PFSK-1 (cell line): ENCODE measurements at regions not wholly inside any gene's neighbourhood (a gene's known extent, or its start where the extent isn't known, plus 50 kb on each side); places are given as distances from the start of the nearest gene placed in this dataset.

Experiments used
- FOXP2 ChIP-seq: optimal IDR thresholded peaks from 2 replicates; pipeline ENCODE3; 2011; ENCODE audit warnings: borderline replicate concordance, control low read depth, inconsistent platforms; ENCODE audit not compliant: insufficient read depth; ENCODE audit errors: extremely low read length, extremely low read depth
- POLR2AphosphoS5 ChIP-seq: IDR thresholded peaks from 2 replicates; pipeline ENCODE4 v1.6.1; 2012; ENCODE audit warnings: low read depth, mild to moderate bottlenecking, control low read depth, low read length, moderate library complexity
- REST ChIP-seq, 2 experiments: IDR thresholded peaks; 2 replicates each; pipeline versions ENCODE4 v1.6.1 to v1.8.0; 2011 to 2012; ENCODE audit warnings: low read depth in 2 of 2, low read length in 2 of 2, control low read depth in 1 of 2, inconsistent platforms in 1 of 2, mild to moderate bottlenecking in 1 of 2, moderate library complexity in 1 of 2; ENCODE audit not compliant: insufficient read depth in 1 of 2
- SIN3A ChIP-seq: IDR thresholded peaks from 2 replicates; pipeline ENCODE4 v1.6.1; 2012; ENCODE audit warnings: mild to moderate bottlenecking, low read length, moderate library complexity, borderline replicate concordance; ENCODE audit not compliant: insufficient read depth
- TAF1 ChIP-seq: IDR thresholded peaks from 2 replicates; pipeline ENCODE4 v1.6.1; 2012; ENCODE audit warnings: low read length, control low read depth, borderline replicate concordance; ENCODE audit not compliant: insufficient read depth

GRCh38 chr11:70521475-70522308 lies 123.4 kb downstream of the CTTN start:
- TF ChIP-seq POLR2AphosphoS5 (no peak), FOXP2 (no peak), TAF1 (no peak)

- TF ChIP-seq SIN3A = no peak
- TF ChIP-seq REST (IDR thresholded peaks at IDR 0.05; ENCODE audit: insufficient read depth in 1 of 2, low read depth in 2 of 2, low read length in 2 of 2) = no peak
These were observed 123.9 kb downstream of the CTTN start for GRCh38 chr11:70522309-70522592.

- TF ChIP-seq POLR2AphosphoS5 (no peak), REST (IDR thresholded peaks at IDR 0.05; ENCODE audit: insufficient read depth in 1 of 2, low read depth in 2 of 2, low read length in 2 of 2) (no peak), FOXP2 (no peak), SIN3A (no peak), TAF1 (no peak)
These were observed 124.4 kb downstream of the CTTN start for GRCh38 chr11:70522593-70523311.

- TF ChIP-seq REST (IDR thresholded peaks at IDR 0.05; ENCODE audit: insufficient read depth in 1 of 2, low read depth in 2 of 2, low read length in 2 of 2) (no peak), SIN3A (no peak), FOXP2 (no peak), TAF1 (no peak), POLR2AphosphoS5 (no peak)
These were observed 125.2 kb downstream of the CTTN start for GRCh38 chr11:70523384-70524095.

GRCh38 chr11:70524096-70524922 lies 126.0 kb downstream of the CTTN start:
- TF ChIP-seq POLR2AphosphoS5 (no peak), REST (IDR thresholded peaks at IDR 0.05; ENCODE audit: insufficient read depth in 1 of 2, low read depth in 2 of 2, low read length in 2 of 2) (no peak), TAF1 (no peak), SIN3A (no peak), FOXP2 (no peak)
